CD4-positive, alpha-beta T cell (primary cell): ENCODE measurements at regions not wholly inside any gene's neighbourhood (a gene's known extent, or its start where the extent isn't known, plus 50 kb on each side); places are given as distances from the start of the nearest gene placed in this dataset.

ENCODE experiments used
- ATAC-seq: fragments of 200-7000 bp; cut with Tn5 transposase; one replicate; pipeline ENCODE4 v1.10.0; 2022; ENCODE audit warnings: mild to moderate bottlenecking; ENCODE audit not compliant: poor library complexity
- CTCF ChIA-PET: fragments of 350-600 bp; sonication (Branson Sonifier 250); formaldehyde crosslinking; loops from one replicate; lab custom pipeline; 2021; ENCODE audit warnings: antibody characterized with exemption, inconsistent platforms; lab: Charles Lee
- POLR2A ChIA-PET: fragments of 350-600 bp; sonication (Branson Sonifier 250); formaldehyde crosslinking; loops from one replicate; lab custom pipeline; 2021; ENCODE audit warnings: antibody characterized with exemption, inconsistent platforms; lab: Charles Lee
- DNase-seq, 14 experiments: peaks; one replicate each; pipeline ENCODE4 v3.0.0-alpha.2; 2013 to 2020; ENCODE audit warnings: mixed read lengths in 2 of 14
- H3K27ac ChIP-seq, 2 donors: one replicate each; pipeline versions ENCODE4 v1.5.1 to v1.7.0; 2013; ENCODE audit warnings: low read length in 2 of 2, low read depth in 1 of 2, mild to moderate bottlenecking in 1 of 2
- H3K27me3 ChIP-seq, 2 experiments: 1 replicate in 1 of 2; 2 replicates in 1 of 2; pipeline versions ENCODE4 v1.6.1 to v1.7.0; 2013; ENCODE audit warnings: low read length in 2 of 2, control low read depth in 1 of 2, mild to moderate bottlenecking in 1 of 2, moderate library complexity in 1 of 2; ENCODE audit not compliant: insufficient read depth in 2 of 2, control insufficient read depth in 1 of 2
- H3K36me3 ChIP-seq: one replicate; pipeline ENCODE4 v1.6.1; 2013; ENCODE audit warnings: low read length, control low read depth; ENCODE audit not compliant: insufficient read depth
- H3K4me1 ChIP-seq: one replicate; pipeline ENCODE4 v1.6.1; 2013; ENCODE audit warnings: low read length, control low read depth; ENCODE audit not compliant: insufficient read depth
- H3K4me3 ChIP-seq: one replicate; pipeline ENCODE4 v1.5.1; 2013; ENCODE audit warnings: mild to moderate bottlenecking, low read length, moderate library complexity
- H3K9me3 ChIP-seq, 2 experiments: 1 replicate in 1 of 2; 2 replicates in 1 of 2; pipeline versions ENCODE4 v1.6.1 to v1.7.0; 2013; ENCODE audit warnings: low read length in 2 of 2, mild to moderate bottlenecking in 2 of 2, control low read depth in 1 of 2, moderate library complexity in 1 of 2; ENCODE audit not compliant: control insufficient read depth in 1 of 2, insufficient read depth in 1 of 2
- H3K27ac Mint-ChIP-seq: one replicate; pipeline ENCODE4 v1.8.0; 2020; ENCODE audit warnings: mixed read lengths
- H3K27me3 Mint-ChIP-seq: one replicate; pipeline ENCODE4 v1.8.0; 2021; ENCODE audit warnings: mixed read lengths
- H3K36me3 Mint-ChIP-seq: one replicate; pipeline ENCODE4 v1.8.0; 2021; ENCODE audit warnings: low read depth, mixed read lengths
- H3K4me1 Mint-ChIP-seq: one replicate; pipeline ENCODE4 v1.8.0; 2021; ENCODE audit warnings: low read depth, mixed read lengths
- H3K4me3 Mint-ChIP-seq: one replicate; pipeline ENCODE4 v1.8.0; 2020; ENCODE audit warnings: mild to moderate bottlenecking, mixed read lengths
- H3K9me3 Mint-ChIP-seq: one replicate; pipeline ENCODE4 v1.8.0; 2020; ENCODE audit warnings: mixed read lengths
- intact Hi-C, 2 experiments: fragments of 100-400 bp; cut with DNase I in 1 of 2; cut with micrococcal nuclease in 1 of 2; formaldehyde crosslinking; loops; one replicate each; pipeline versions ENCODE4 v1.15.1 to v1.9.0; 2023 to 2025; cut with DNase I, micrococcal nuclease
- TF ChIP-seq, protein P1 (sequence below): fragments of 200-600 bp; IDR thresholded peaks from one replicate; pipeline ENCODE4 v1.8.0; 2022; ENCODE audit warnings: antibody characterized with exemption, mild to moderate bottlenecking

DNA sequence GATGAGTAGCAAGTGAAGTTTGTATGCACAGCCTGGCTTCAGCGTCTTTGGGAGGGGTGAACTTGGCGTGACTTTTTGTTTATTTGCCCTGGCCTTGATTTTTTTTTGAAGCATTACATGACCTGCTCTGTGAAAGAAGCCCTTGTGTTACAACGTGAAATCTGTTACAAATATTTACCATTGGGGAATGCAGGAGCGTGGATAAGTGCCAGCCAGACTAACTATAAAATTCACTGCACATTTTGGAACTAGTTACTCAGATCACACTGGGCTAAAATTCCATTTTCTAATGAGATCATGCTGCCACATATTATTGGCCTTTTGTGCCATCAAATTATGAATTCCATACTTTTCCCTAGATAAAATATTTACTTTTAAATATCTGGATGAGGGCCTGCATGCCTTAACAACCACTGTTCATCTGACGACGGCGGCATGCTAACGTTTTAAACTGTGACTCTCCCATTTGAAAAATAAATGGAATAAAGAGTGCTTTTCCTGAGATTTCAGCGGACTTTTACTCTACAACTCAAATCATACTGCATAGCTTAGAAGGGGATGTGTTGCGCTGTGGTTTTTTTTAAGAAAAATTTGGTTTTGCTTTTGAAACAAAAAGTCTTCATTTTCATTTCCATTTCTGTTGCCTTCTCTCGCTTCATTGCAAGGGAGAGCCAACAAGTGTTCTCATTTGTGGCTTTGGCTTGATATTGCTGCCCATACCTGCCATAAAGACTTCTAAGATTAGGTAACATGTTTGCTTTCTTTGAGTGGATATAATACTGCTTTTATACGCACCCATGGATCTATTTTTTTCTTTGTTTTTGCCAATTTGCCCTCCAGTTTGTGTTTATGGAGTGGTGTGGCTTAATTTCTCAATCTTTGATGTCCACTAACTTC is 352.2 kb downstream of the TFEC start:
- no peaks in the 10 kb centered on the region for H3K36me3 ChIP-seq
- no peak overlapping the region for H3K4me3 ChIP-seq
- ChIA-PET POLR2A (no interaction called here), CTCF (no interaction called here)
- intact Hi-C loops = no loop called here
- ATAC-seq (no peak), DNase-seq (no peak)
- H3K4me3 Mint-ChIP-seq = no peak overlapping the region
- no peaks in the 10 kb centered on the region for H3K9me3 Mint-ChIP-seq
- H3K27me3 Mint-ChIP-seq = no peaks in the 10 kb centered on the region
- no peaks in the 10 kb centered on the region for H3K36me3 Mint-ChIP-seq
- TF ChIP-seq, protein P1, sequence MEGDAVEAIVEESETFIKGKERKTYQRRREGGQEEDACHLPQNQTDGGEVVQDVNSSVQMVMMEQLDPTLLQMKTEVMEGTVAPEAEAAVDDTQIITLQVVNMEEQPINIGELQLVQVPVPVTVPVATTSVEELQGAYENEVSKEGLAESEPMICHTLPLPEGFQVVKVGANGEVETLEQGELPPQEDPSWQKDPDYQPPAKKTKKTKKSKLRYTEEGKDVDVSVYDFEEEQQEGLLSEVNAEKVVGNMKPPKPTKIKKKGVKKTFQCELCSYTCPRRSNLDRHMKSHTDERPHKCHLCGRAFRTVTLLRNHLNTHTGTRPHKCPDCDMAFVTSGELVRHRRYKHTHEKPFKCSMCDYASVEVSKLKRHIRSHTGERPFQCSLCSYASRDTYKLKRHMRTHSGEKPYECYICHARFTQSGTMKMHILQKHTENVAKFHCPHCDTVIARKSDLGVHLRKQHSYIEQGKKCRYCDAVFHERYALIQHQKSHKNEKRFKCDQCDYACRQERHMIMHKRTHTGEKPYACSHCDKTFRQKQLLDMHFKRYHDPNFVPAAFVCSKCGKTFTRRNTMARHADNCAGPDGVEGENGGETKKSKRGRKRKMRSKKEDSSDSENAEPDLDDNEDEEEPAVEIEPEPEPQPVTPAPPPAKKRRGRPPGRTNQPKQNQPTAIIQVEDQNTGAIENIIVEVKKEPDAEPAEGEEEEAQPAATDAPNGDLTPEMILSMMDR = no peak
- H3K27ac ChIP-seq = no peak overlapping the region
- no peaks in the 10 kb centered on the region for H3K4me1 ChIP-seq
- no peaks in the 10 kb centered on the region for H3K9me3 ChIP-seq
- no peak overlapping the region for H3K27ac Mint-ChIP-seq
- H3K27me3 ChIP-seq = no peaks in the 10 kb centered on the region
- H3K4me1 Mint-ChIP-seq = no peaks in the 10 kb centered on the region

DNA sequence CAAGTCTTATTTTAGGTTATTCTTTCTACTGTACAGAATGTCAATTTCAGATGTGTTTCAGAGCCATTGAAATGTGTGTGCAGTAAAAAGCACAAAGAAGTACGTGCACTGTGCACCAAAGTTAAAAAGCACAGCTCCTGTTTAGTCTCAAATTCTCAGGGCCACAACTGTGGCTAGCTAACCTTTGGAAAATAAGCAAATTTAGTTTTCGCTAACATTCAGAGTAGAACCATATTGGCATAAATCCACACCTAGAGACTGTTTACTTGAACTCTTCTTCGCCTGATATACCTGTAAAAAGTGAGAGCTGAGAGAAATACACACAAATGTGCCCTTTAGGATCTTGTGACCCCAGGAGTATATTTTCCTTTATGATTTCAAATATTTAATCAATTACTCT is 353.9 kb downstream of the TFEC start:
- Mint-ChIP-seq H3K4me1 (no peaks in the 10 kb centered on the region), H3K4me3 (no peak overlapping the region)
- POLR2A ChIA-PET = no interaction called here

DNA sequence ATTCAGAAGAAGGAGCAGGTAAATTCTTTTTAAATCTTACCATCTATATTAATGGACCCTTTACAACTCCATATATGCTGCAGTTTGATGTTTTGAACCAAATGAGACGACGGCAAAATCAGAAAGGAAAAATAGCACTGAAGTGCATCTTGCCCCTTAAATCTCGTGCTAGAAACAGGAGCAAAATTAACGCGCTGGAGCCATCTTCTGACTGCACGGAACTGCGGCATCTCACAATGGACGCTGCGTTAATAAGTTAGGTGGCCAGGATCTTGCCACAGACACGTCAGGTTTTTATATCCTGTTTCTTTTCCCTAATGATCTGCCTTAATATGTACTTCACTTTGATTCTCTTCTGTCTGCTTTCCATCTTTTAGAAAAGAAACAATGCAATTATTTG is 354.5 kb downstream of the TFEC start:
- no peak overlapping the region for H3K27ac Mint-ChIP-seq
- Histone ChIP-seq H3K4me3 (no peak overlapping the region), H3K27me3 (no peaks in the 10 kb centered on the region), H3K36me3 (no peaks in the 10 kb centered on the region), H3K9me3 (no peaks in the 10 kb centered on the region), H3K4me1 (no peaks in the 10 kb centered on the region), H3K27ac (no peak overlapping the region)
- no peaks in the 10 kb centered on the region for H3K36me3 Mint-ChIP-seq
- TF ChIP-seq, protein P1 = no peak
- H3K4me3 Mint-ChIP-seq = no peak overlapping the region
- CTCF ChIA-PET = no interaction called here
- DNase-seq (no peak), ATAC-seq (no peak)
- no peaks in the 10 kb centered on the region for H3K9me3 Mint-ChIP-seq
- H3K27me3 Mint-ChIP-seq = no peaks in the 10 kb centered on the region
- intact Hi-C loops = no loop called here
- H3K4me1 Mint-ChIP-seq = no peaks in the 10 kb centered on the region
- POLR2A ChIA-PET = no interaction called here

More for the DNA sequence above, 353.9 kb downstream of the TFEC start:
- intact Hi-C loops = no loop called here
- H3K27me3 Mint-ChIP-seq = no peaks in the 10 kb centered on the region
- CTCF ChIA-PET = no interaction called here
- H3K9me3 Mint-ChIP-seq = no peaks in the 10 kb centered on the region
- Histone ChIP-seq H3K4me3 (no peak overlapping the region), H3K4me1 (no peaks in the 10 kb centered on the region), H3K27me3 (no peaks in the 10 kb centered on the region), H3K9me3 (no peaks in the 10 kb centered on the region), H3K27ac (no peak overlapping the region), H3K36me3 (no peaks in the 10 kb centered on the region)
- no peaks in the 10 kb centered on the region for H3K36me3 Mint-ChIP-seq
- TF ChIP-seq, protein P1 = no peak
- DNase-seq (no peak), ATAC-seq (no peak)
- H3K27ac Mint-ChIP-seq = no peak overlapping the region
